ENCODE measurements at regions not wholly inside any gene's neighbourhood (a gene's known extent, or its start where the extent isn't known, plus 50 kb on each side); places are given as distances from the start of the nearest gene placed in this dataset.
A peak's percentile ranks its signal among the peaks of the same experiment; 100 is the strongest.

GRCh38 chr4:144580430-144580829 is 65.5 kb upstream of the HHIP start:
- DNase-seq, result no peak

- peak; percentile 61 for DNase-seq
Observed at GRCh38 chr4:144582105-144582850, 63.7 kb upstream of the HHIP start.

GRCh38 chr4:144582975-144583374 is 63.0 kb upstream of the HHIP start:
- no peak for DNase-seq

- peak; percentile 24 for DNase-seq
Observed at GRCh38 chr4:144583658-144584057, 62.3 kb upstream of the HHIP start.

- no peak for DNase-seq
Observed at GRCh38 chr4:144584428-144584827, 61.5 kb upstream of the HHIP start.

- DNase-seq, result no peak
Observed at GRCh38 chr4:144589512-144589911, 56.4 kb upstream of the HHIP start.

- no peak for DNase-seq
Observed at GRCh38 chr4:144590020-144590419, 55.9 kb upstream of the HHIP start.

- peak; percentile 79 for DNase-seq
Observed at GRCh38 chr4:144591401-144591800, 54.6 kb upstream of the HHIP start.

GRCh38 chr4:144592264-144592663 is 53.7 kb upstream of the HHIP start:
- DNase-seq, result no peak

GRCh38 chr4:144594471-144594986 is 51.4 kb upstream of the HHIP start:
- no peak for DNase-seq

- no peak for DNase-seq
Observed at GRCh38 chr4:144595681-144596080, 50.3 kb upstream of the HHIP start.

All from EL (cell line).